ENCODE measurements at regions not wholly inside any gene's neighbourhood (a gene's known extent, or its start where the extent isn't known, plus 50 kb on each side); places are given as distances from the start of the nearest gene placed in this dataset.

GRCh38 chr2:42903821-42904575 is 111.6 kb upstream of the HAAO start:
- Histone ChIP-seq H3K27ac (no peak overlapping the region), H3K4me3 (no peak overlapping the region), H3K27me3 (peaks cover 7 to 54% of the 10 kb centered on the region in 2 donors), H3K36me3 (no peaks in the 10 kb centered on the region), H3K9me3 (no peaks in the 10 kb centered on the region), H3K4me1 (peaks cover 24 to 35% of the 10 kb centered on the region in 2 donors)
- intact Hi-C loops (cut with DNase I) = no loop called here
- DNase-seq (no peak), ATAC-seq (no peak)
- TF ChIP-seq CTCF (IDR thresholded peaks at IDR 0.05) = no peak

GRCh38 chr2:42902939-42903709 is 110.7 kb upstream of the HAAO start:
- H3K4me1 ChIP-seq = peaks cover 24 to 28% of the 10 kb centered on the region in 2 donors

GRCh38 chr2:42901076-42901640 is 108.8 kb upstream of the HAAO start:
- no peak overlapping the region for H3K27ac ChIP-seq
- DNase-seq (no peak), ATAC-seq (no peak)
- H3K9me3 ChIP-seq = no peaks in the 10 kb centered on the region
- peaks cover 4 to 29% of the 10 kb centered on the region in 2 donors for H3K27me3 ChIP-seq
- peaks cover 10 to 11% of the 10 kb centered on the region in 2 donors for H3K4me1 ChIP-seq
- H3K4me3 ChIP-seq = no peak overlapping the region
- TF ChIP-seq CTCF (IDR thresholded peaks at IDR 0.05) = no peak
- no peaks in the 10 kb centered on the region for H3K36me3 ChIP-seq
- intact Hi-C loops (cut with DNase I) = no loop called here

More at GRCh38 chr2:42902939-42903709, 110.7 kb upstream of the HAAO start:
- Histone ChIP-seq H3K9me3 (no peaks in the 10 kb centered on the region), H3K27me3 (peaks cover 4 to 46% of the 10 kb centered on the region in 2 donors), H3K36me3 (no peaks in the 10 kb centered on the region), H3K4me3 (no peak overlapping the region), H3K27ac (no peak overlapping the region)
- intact Hi-C loops (cut with DNase I) = no loop called here
- ATAC-seq (no peak), DNase-seq (no peak)
- TF ChIP-seq CTCF (IDR thresholded peaks at IDR 0.05) = no peak

- Histone ChIP-seq H3K4me1 (peaks cover 2 to 3% of the 10 kb centered on the region in 2 donors), H3K4me3 (no peak overlapping the region), H3K36me3 (no peaks in the 10 kb centered on the region), H3K27ac (no peak overlapping the region), H3K27me3 (peaks cover 0 to 21% of the 10 kb centered on the region in 2 donors), H3K9me3 (no peaks in the 10 kb centered on the region)
- intact Hi-C loops (cut with DNase I) = no loop called here
- no peak for ATAC-seq
- no peak for TF ChIP-seq CTCF (IDR thresholded peaks at IDR 0.05)
- DNase-seq = no peak
These were observed 108.0 kb upstream of the HAAO start for GRCh38 chr2:42900289-42900891.
